GM12801 (cell line): ENCODE measurements at regions not wholly inside any gene's neighbourhood (a gene's known extent, or its start where the extent isn't known, plus 50 kb on each side); places are given as distances from the start of the nearest gene placed in this dataset.

Source experiments
- CTCF ChIP-seq: IDR thresholded peaks from one replicate; pipeline ENCODE4 v1.5.1; 2011; ENCODE audit warnings: control low read depth; ENCODE audit not compliant: insufficient read length; ENCODE audit errors: extremely low read depth

GRCh38 chr4:111494971-111495370 is 650.3 kb upstream of the FAM241A start:
- no peak for TF ChIP-seq CTCF

- TF ChIP-seq CTCF = no peak
These were observed 646.0 kb upstream of the FAM241A start for GRCh38 chr4:111499291-111499690.

- no peak for TF ChIP-seq CTCF
These were observed 645.5 kb upstream of the FAM241A start for GRCh38 chr4:111499706-111500105.

- TF ChIP-seq CTCF = no peak
These were observed 644.4 kb upstream of the FAM241A start for GRCh38 chr4:111500858-111501257.

- TF ChIP-seq CTCF = no peak
These were observed 643.3 kb upstream of the FAM241A start for GRCh38 chr4:111501946-111502345.

GRCh38 chr4:111502626-111503025 is 642.6 kb upstream of the FAM241A start:
- no peak for TF ChIP-seq CTCF

GRCh38 chr4:111506706-111507105 is 638.5 kb upstream of the FAM241A start:
- TF ChIP-seq CTCF = no peak

- TF ChIP-seq CTCF = no peak
These were observed 634.7 kb upstream of the FAM241A start for GRCh38 chr4:111510535-111510934.
